ENCODE measurements at regions not wholly inside any gene's neighbourhood (a gene's known extent, or its start where the extent isn't known, plus 50 kb on each side); places are given as distances from the start of the nearest gene placed in this dataset.
"Not testable (repeated sequence)": the region's sequence is repeated elsewhere in the genome, so short reads cannot be mapped to it uniquely, and the experiment has no call there.

DNA sequence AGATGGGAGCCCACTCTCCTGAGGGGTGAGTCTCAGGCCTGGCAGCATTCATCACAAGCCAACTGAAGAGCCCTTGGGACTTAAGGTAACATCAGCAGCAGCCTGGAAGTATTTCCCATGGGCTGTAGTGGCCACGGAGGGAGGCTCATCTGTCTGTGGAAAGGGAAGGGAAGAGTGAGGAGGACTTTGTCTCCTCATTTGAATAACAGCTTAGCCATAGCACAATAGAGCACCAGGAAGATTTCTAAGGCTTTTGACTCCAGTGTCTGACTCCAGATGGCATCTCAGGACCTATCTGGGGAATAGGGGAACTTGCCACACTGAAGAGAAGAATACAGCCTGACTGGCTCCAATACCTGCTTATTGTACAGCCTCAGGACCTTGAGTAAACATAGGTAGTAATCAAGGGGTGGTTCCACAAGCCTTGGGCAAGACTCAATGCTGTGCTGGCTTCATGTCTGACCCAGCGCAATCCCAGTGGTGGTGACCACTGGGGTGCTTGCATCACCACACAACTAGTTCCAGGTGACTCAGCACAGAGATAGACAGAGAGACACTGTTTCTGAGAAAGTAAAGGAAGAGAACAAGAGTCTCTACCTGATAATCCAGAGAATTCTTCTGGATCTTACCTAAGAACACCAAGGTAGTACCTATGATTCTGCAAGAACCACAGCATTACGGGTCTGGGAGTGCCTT is 510.5 kb upstream of the CCDC179 start:
- no peak for DNase-seq

DNA sequence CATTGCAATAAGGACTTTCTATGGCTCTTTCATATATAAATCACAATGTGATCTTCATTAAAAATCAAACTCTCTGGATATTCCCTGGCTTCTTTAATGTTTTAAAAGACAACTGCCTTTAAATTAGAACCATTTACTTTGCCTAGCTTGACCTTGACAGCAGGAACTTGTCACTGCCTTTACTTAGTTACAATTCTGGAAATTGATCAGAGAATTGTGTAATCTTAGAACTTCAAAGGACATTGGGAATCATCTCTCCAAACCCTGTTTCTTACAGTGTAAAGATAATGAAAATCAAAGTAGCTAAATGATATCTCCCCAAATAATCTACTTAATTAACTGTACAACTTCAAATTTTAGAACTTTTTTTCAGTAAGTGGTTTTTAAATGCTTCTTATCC is 517.6 kb upstream of the CCDC179 start:
- DNase-seq = no peak

DNA sequence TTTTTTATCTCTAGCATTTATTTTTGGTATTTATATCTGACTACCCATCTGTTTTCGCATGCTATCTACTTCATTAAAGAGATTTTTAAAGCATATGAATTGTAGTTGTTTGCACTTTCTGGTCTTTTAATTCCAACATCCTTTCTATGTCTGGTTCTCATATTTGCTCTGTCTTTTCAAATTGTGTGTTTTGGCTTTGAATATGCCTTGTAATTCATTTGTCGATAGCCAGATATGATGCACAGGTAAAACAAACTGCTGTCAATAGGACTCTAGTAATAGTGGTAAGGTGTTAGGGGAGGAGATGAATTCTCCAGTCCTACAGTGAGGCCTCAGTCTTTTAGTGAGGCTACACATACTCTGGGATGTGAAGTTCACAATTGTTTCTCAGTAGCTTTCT is 530.8 kb upstream of the CCDC179 start:
- DNase-seq = no peak

DNA sequence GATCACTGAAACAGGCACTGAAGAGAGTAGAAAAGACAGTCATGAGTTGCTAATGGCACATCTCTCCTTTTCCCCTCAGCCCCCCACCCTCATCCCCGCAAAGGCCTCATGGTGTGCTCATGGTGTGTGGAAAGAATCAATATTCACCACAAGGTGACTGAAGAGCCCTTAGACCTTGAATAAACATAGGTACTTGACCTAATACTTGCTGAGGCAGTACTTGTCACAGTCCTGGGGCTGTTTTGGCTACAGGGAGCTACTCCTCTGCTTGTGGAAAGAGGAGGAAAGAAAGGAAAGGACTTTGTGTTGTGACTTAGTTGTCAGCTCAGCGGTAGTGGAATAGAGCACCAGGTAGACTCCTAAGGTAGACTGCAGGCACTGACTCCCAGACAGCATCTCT is 537.8 kb upstream of the CCDC179 start:
- peak; percentile 96 for DNase-seq

DNA sequence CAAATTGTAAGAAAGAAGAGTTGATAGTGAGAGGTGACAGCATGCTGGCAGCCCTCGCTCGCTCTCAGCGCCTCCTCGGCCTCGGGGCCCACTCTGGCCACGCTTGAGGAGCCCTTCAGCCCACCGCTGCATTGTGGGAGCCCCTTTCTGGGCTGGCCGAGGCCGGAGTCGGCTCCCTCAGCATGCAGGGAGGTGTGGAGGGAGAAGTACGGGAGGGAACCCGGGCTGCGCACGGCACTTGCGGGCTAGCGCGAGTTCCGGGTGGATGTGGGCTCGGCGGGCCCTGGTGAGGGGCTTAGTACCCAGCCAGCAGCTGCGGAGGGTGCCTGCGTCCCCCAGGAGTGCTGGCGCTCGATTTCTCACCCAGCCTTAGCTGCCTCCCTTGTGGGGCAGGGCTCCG is 539.7 kb upstream of the CCDC179 start:
- DNase-seq = no peak

DNA sequence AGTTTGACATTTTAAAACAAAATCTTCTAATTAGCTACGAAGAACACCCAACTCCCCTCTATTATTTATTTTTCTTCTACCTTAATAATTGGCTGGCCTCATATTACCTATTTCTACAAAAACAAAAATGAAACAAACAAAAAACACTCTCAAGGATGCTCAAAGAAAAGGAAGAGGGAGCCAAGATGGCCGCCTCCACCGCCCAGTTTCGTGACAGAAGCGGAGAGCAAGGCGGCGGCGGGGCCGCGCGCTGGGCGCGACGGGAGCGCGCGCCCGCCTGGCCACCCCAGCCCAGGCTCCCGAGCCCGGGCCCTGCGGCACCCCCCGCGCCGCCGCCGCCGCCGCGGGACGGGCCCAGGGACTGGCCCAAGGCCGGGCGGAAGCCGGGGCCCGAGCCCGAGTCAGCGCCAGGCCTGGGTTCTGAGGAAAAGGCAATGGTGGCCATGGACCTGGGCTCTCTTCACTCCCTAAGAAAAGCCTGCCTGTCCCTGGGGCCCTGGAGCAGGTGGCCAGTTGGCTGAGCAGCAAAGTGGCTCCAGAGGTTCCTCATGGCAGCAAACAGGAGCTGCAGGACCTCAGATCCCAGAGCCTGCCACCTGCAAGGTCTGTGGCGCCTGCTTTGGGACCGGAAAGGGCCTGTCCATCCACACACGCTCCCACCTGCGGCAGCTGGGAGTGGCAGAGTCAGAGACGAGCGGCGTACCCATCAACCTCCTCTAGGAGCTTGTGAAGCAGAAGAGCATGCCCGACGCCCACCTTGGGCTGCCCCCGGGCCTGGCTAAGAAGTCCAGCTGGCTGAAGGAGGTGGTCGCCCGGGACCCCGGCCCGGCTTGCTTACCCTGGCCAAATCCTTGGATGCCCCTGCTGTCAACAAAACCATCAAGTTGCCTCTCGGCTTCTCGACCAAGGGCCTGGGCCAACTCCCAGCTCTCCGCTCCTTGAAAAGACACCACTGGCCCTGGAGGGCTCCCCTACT is 543.2 kb upstream of the CCDC179 start:
- no peak for DNase-seq

DNA sequence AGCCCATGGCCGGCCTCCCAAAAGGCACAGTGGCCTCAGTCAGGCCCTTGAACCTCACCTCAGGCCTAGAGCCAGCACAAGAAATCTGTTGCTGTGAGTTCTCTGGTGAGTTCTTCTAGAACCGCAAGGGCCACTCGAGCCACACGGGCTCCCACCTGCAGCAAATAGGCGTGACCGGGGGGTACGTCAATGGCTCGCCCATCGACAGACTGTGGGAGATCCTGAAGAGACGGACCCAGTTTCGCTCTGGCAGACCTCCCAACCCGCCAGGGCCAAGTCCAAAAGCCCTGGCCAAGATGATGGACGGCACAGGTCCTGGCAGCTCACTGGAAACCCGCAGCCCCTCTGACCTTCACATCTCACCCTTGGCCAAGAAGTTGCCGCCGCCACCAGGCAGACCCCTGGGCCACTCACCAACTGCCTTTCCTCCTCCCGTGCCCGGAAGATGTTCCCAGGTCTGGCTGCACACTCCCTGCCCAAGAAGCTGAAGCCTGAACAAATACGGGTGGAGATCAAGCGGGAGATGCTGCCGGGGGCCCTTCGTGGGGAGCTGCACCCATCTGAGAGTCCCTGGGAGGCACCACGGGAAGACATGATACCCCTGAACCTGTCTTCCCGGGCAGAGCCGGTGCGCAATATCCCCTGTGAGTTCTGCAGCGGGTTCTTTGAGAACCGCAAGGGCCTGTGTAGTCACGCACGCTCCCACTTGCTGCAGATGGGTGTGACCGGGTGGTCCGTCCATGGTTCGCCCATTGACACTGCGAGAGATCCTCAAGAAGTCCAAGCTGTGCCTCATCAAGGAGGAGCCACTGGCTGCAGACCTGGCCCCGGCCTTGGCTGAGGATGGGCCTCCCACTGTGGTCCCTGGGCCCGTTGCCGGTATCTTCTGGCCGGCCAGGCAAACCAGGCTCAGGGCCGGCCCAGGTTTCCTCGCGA is 544.2 kb upstream of the CCDC179 start:
- no peak for DNase-seq

DNA sequence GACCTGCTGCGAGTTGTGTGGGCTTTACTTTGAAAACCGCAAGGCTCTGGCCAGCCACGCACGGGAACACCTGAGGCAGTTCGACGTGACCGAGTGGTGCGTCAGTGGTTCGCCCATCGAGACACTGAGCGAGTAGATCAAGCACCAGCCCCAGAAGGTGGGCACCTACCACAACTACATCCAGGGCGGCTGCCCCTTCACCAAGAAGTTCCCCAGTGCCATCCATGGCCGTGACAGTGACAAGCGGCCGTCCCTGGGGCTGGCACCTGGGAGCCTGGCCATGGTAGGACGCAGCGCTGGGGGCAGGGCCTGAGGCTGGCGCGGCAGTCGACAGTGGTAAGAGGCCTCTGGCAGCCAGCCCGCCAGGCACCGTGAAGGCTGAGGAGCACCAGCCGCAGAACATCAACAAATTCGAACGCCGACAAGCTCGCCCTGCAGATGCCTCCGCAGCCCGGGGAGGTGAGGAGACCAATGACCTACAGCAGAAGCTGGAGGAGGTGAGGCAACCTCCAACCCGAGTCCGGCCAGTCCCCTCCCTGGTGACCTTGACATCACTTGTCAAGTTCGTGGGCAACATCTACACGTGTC is 545.2 kb upstream of the CCDC179 start:
- DNase-seq = no peak

DNA sequence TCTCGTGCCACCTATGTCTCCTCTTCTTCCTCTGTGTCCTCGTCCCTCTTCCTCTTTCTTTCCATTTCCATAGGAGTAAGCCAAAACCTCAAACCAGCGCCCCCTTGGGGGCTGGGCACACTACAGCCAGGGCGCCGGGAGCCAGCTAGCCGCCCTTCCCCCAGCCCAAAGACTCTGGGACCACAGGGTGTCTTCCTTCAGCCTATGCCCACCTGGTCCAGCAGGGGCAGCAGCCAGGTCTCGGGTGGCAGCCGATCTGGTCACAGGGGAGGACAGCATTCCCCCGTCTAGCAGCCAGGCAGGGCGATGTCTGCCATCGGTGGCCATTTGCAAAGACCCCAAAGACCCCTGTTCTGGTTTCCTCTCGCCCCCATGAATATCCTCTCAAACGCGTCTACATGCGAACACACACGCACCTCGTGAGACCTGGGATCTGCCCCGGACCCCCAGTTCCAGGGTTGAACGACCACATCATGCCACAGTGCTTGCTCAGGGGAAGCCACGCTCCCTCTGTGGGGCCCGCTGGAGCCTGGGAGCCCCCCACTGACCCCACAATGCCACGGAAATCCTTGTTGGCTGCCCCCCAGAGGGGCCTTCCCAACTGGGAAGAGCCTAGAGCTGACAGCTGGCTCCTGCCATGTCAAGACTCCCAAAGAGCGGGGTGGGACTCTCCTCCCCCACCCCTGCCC is 546.0 kb upstream of the CCDC179 start:
- no peak for DNase-seq

DNA sequence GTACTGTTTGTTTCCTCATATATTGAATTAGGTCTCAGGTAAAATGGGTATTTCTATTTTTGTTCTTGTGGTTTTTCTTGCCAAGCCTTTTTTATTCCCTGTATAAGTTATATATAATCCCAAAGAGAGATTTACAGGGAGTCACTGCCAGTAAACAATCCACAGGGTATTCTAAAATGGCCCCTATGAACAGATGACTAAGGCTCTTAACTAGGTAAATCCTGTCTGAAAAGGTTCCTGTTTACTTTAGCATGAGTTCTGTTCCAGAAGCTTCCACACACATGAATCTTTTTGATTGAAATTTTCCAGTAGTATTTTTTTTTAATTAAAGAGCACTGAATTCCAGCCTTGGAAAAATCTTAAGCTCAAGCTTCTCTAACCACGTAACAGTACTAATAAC is 552.8 kb upstream of the CCDC179 start:
- DNase-seq = no peak

DNA sequence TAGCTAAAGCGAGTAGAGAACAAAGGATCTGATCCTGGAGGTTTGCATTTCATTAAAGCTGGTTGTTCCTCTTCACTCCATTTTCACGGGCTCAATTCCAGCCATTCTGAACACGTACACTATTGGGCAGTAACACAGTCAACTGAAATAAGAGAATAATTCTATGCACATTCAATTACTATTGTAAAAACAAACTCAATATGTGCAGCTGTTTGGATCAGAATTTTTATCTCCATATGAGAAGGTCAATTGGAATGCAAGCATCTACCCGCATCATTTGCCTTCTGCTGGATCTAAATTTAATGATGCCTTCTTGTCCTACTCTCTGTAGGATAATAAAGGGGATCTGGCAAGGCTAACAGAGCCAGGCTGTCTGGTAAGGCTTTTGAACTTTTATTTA is 562.8 kb upstream of the CCDC179 start:
- DNase-seq = peak; percentile 76

DNA sequence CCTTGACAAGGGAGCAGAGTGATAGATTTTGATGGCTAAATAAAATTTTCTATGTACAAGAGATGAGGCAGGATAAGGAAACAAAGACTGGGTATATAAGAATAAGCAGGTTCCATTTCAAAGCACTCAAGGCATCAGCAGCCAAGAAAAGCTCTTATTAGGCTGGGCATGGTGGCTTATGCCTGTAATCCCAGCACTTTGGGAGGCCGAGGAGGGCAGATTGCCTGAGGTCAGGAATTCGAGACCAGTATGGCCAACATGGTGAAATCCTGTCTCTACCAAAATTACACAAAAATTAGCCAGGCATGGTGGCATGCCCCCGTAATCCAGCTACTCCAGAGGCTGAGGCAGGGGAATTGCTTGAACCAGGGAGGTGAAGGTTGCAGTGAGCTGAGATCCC is 563.4 kb upstream of the CCDC179 start:
- peak; percentile 87 for DNase-seq

DNA sequence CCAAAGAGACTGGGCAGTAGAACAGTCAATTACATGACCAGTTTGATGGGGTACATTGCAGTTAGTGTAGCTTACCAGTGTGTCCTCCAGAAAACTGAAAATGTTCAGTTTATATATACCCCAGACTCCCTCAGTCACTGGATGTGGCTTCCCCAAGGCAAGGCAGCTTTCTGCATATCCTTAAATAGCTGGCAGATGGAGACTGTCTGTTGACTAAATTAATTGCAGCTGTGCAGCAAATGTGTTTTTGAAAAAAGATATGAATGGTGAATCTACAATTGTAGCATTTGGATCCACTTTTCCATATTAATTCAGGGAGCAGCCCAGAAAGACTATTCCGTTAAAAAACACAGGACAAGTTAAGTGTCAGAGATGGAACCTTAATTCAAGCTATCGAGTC is 565.1 kb upstream of the CCDC179 start:
- DNase-seq = no peak

DNA sequence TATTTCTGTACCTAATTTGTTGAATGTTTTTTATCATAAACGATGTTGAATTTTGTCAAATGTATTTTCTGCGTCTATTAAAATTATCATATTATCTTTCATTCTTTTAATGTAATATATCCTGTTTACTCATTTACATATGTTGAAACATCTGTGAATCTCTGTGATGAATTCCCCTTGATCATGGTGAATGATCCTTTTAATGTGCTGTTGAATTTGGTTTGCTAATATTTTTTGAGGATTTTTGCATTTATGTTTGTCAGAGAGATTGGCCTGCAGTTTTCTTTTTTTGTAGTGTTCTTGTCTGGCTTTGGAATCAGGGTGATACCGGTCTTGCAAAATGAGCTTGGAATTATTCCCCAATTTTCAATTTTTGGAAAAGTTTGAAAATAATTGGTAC is 569.3 kb upstream of the CCDC179 start:
- DNase-seq = no peak

DNA sequence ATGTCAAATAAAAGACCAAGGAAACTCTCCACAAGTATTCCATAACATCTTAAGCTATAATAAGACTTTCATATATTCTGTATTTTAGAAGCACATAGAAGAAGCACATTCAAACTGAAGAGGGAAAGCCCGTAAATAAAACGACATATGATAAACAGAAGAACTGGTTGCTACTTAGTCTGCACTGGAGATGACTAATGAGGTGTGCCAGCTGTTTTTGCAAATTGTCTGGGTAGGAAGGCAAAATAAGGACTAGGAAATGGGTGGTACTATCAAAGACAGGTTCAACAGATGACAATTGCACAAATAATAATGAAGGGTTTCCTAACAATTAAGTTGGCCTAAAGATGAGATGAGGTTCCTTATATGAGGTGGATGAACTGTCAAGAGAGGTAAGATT is 593.2 kb upstream of the CCDC179 start:
- DNase-seq = no peak

DNA sequence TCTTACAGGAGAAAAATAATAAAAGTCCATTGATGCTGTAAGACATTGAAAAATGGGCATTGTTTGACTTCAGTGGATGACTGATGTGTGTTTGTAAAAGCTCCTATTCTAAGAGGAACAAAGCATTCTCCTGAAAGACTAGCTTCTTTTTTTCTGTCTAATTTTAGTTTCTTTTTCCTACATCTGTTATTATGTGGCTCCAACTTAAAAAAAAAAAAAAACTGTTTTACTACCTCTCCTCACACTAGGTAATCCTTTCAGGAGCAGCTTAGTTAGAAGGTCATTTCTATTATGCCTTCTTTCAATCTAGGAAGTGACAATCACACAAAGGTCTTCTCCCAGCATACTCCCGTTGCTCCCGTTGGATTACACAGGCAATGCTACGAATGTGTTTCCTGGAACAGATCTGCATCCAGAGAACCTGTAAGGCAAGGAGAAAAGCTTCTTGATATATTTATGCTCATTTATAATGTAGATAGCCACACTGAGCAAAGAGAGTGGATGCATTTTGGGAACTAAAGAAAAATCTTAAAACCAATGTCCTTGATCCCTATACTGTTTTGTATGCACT is 595.1 kb upstream of the CCDC179 start:
- DNase-seq = no peak

DNA sequence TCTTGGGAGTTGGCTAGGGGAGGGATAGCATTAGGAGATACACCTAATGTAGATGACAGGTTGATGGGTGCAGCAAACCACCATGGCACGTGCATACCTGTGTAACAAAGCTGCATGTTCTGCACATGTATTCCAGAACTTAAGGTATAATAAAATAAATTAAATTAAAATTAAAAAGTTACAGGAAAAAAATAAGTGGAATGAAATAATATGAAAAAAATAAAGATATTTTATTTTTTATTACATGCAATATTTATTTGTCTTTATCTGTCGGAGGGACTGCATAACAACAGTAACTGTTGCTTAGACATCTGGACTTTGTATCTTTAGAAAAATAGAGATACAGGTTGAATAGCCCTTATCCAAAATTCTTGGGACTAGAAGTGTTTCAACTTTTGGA is 597.4 kb upstream of the CCDC179 start:
- no peak for DNase-seq

DNA sequence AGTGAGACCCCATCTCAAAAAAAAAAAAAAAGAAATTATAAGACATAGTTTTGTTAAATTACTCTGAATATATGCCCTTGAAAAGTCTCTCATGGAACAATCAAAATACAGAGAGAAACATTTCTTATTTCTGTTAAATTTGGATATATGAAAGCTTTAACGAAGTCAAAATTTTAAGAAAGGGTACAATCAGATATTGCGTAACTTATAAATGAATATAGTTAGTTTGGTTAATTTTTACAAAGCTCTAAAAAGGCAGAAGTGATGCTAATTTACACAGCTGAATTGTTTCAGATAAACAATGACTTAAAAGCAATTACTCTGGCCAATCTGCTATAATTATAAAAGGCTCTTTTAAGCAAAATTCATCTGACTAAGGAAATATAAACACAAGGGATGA is 611.6 kb upstream of the CCDC179 start:
- no peak for DNase-seq

DNA sequence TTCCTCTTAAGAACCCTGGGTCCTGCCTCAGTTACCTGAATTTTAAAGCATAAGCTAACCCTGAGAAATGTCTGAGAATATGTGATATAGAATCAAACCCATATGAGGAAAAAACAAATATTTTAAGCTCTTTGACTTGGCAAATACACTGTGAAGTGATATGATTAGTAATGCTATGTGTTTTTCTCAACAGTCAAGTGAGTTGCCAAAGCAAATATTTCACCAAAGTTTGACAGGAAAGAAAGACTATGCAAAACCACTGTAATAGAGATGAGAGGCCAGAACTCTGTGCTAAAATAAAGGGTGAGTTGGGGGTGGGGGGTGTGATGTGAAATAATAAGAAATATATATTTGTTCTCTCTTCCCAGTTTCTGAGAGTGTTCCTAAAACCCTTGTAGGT is 613.5 kb upstream of the CCDC179 start:
- DNase-seq = no peak

DNA sequence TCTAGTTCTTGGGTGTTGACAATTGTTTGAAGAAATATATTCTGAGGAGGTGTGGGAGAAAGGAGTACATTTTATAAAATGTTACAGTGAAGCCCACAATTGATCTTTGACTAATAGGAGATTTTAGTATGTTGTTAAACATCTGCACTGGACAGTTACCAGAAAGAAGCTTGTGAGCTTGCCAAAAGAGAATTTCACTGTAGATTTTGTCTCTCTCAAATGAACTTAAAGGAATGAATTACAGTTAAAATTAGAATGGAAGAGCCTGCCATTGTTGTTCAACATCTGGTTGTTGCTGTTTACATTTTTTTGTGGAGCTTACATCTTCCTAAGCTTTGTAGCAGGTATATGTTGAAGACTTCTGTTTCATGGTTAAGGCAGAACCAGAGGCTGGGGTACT is 620.5 kb upstream of the CCDC179 start:
- DNase-seq = no peak

DNA sequence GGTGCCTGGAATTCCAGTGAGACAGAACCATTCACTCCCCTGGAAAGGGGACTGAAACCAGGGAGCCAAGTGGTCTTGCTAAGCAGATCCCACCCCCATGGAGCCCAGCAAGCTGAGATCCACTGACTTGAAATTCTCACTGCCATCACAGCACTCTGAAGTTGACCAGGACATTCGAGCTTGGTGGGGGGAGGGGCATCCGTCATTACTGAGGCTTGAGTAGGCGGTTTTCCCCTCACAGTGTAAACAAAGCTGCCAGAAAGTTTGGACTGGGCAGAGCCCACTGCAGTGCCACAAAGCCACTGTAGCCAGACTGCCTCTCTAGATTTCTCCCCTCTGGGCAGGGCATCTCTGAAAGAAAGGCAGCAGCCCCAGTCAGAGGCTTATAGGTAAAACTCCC is 623.9 kb upstream of the CCDC179 start:
- DNase-seq = not testable (repeated sequence)

DNA sequence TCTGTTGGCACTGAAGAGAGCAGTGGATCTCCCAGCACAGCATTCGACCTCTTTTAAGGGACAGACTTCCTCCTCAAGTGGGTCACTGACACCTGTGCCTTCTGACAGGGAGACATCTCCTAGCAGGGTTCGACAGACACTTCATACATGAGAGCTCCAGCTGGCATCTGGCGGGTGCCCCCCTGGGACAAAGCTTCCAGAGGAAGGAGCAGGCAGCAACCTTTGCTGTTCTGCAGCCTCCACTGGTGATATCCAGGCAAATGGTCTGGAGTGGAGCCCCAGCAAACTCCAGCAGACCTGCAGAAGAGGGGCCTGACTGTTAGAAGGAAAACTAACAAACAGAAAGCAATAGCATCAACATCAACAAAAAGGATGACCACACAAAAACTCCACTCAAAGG is 624.3 kb upstream of the CCDC179 start:
- not testable (repeated sequence) for DNase-seq

All from DMS79 treated with DMSO at 0.1 percent for 48 hours (cell line).